GM18951 (cell line): ENCODE measurements at regions not wholly inside any gene's neighbourhood (a gene's known extent, or its start where the extent isn't known, plus 50 kb on each side); places are given as distances from the start of the nearest gene placed in this dataset.

Source experiments
- POLR2A ChIP-seq: IDR thresholded peaks from 4 replicates; pipeline ENCODE4 v1.6.1; 2011; ENCODE audit warnings: mild to moderate bottlenecking; ENCODE audit not compliant: insufficient read length, insufficient read depth; ENCODE audit errors: extremely low read depth
- in situ Hi-C: fragments of 300-500 bp; cut with MboI; formaldehyde crosslinking; loops from one replicate; pipeline ENCODE4 v1.12.0; 2022; ENCODE audit warnings: low sequenced_read_pairs, mixed read lengths, inconsistent platforms; ENCODE audit not compliant: unreplicated experiment

- in situ Hi-C loops, result no loop called here
- TF ChIP-seq POLR2A, result no peak
Measured at GRCh38 chr6:97563529-97563928, 280.5 kb upstream of the MMS22L start.

DNA sequence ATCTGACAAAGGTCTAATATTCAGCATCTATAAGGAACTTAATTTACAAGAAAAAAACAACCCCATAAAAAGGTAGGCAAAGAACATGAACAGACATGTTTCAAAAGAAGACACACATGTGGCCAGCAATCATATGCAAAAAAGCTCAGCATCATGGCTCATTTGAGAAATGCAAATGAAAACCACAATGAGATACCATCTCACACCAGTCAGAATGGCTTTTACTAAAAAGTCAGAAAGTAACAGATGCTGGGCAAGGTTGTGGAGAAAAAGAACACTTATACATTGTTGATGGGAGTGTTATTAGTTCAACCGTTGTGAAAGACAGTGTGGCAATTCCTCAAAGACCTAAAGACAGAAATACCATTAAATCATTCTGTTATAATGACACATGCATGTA, 289.9 kb upstream of the MMS22L start:
- TF ChIP-seq POLR2A, result no peak
- in situ Hi-C loops, result no loop called here

DNA sequence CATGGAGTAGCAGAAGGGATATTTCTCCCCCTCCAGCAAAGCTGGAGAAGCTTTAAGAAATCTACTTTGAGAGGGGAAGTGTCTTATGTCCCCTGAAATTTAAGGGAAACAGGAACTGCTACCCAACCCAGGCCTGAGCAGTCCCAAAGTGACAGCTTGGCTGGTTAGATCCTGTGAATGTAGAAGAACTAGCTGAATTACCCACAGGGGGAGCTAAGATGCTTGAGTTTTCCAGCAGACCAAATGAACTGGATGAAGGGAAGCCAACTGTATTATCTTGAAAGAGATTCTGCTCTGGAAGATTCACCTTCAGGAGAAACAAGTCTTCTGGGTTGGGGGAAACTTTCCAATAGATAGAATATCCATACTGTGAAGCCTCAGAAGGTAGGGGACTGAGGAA, 303.3 kb upstream of the MMS22L start:
- TF ChIP-seq POLR2A, result no peak
- in situ Hi-C loops, result no loop called here

DNA sequence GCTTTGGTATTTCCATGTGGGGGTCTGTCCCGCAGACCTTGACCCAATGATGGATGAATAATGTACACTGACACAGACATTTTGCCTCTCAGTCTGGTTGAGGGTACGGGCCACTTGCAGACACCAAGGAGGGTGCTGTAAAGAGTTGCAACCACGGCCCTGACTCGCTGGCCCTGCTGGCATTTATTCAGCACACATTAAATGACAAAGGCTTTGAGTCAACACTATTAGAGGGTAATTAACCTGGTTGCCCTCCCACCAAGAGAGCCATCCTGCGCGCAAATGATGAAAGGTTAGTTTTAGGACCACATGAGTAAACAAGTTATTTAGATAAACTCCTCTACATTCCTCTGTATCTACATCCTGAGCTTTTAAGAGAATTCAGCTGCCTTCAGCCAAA, 308.9 kb upstream of the MMS22L start:
- in situ Hi-C loops, result no loop called here
- no peak for TF ChIP-seq POLR2A

DNA sequence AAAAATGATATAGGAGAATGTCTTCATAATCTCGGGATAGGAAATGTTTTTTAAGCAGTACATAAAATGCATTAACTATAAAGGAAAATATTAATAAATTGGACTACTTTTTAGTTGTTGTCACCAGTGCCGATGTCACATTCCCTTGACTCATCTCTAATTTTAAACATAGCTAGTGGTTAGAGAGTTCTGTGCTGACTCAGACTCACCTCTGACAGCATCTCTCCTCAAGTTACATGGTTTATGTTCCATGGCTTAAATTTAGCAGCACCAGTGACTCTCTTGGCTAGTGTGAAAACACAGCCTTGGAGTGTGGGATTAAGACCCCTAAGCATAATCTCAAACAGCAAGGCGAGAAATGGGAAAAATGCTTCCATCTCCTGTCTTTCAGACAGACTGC, 311.8 kb upstream of the MMS22L start:
- no peak for TF ChIP-seq POLR2A
- in situ Hi-C loops, result no loop called here

GRCh38 chr6:97621111-97621510, 338.1 kb upstream of the MMS22L start:
- in situ Hi-C loops, result loop anchor here (10.0 kb wide), 1 partner anchor 276 kb away; no protein-coding TSS in a partner anchor

DNA sequence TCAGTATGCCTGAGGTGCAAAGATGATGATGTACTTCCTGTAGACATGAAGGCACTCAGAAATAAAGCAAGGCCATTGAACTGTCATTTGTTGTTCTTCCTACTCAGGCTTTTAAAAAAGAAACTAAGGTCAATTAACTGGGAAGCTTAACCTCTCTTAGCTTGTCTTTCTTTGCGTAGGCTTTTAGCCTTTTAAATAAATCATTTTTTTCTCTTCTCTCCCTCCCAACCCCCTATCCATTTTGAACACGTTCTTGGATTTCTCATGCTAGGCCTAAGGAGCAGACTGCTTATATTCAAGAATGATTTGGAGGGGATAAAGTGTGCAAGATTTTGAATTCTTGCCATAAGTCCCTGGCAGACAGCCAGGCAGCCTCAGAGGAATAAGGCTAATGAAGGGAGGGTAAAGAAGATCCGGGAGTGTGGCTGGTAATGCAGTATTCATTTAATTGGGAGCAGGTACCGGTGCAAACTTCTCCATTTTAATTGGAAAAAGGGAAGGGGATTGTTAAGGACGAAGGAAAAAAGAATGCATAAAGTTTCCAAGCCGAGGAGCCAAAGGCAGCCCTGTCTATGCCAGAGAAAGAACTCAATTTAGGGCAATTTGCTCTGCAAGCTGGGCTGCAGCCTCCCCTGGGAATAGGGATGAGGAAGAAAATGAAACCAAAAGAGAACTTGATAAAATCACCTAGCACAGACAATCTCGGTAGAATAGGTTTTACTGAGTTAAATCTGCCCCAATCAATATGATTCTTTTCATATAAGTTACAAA, 343.8 kb upstream of the MMS22L start:
- no peak for TF ChIP-seq POLR2A
- in situ Hi-C loops, result loop anchor here (10.0 kb wide), 1 partner anchor 282 kb away; no protein-coding TSS in a partner anchor

More at GRCh38 chr6:97621111-97621510, 338.1 kb upstream of the MMS22L start:
- no peak for TF ChIP-seq POLR2A

GRCh38 chr6:97629180-97629579, 346.2 kb upstream of the MMS22L start:
- in situ Hi-C loops, result loop anchor here (10.0 kb wide), 1 partner anchor 284 kb away; no protein-coding TSS in a partner anchor
- TF ChIP-seq POLR2A, result no peak

DNA sequence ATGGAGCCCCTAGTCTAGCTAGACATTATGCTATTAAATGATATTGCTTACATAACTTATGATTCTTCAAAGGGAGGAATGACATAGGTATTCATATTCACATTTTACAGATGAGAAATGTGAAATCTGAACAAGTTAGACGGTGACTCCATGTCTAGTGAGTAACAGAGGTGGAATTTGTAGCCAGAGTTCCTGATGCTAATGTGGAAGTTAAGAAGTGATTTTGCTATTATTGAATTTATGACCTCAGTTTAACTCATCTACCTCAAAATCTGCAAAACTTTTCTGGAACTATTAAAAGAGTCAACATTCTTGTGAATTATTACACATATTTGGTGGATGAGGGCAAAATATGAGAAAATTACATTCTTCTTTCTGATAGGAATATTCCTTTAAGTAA, 347.6 kb upstream of the MMS22L start:
- no peak for TF ChIP-seq POLR2A
- in situ Hi-C loops, result no loop called here

DNA sequence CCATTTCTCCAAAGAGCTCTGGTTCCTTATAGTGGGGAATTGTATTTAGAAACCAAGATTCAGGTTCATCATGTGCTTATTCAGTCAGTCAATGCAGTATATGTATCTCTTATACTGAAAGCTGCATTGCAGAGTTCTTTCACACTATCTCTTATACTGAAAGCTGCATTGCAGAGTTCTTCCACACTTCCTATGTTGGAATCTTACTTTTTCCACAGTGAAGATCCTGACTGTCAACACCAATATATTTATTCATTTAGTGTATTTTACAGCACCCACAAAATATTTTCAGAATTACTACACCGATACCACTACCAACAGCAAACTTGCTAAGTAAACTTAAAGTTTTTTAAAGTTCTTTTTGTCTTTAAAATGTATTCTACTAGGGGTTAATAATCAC, 349.3 kb upstream of the MMS22L start:
- no peak for TF ChIP-seq POLR2A
- in situ Hi-C loops, result no loop called here

- in situ Hi-C loops, result no loop called here
- TF ChIP-seq POLR2A, result no peak
Measured at GRCh38 chr6:97639702-97640101, 356.7 kb upstream of the MMS22L start.

GRCh38 chr6:97644353-97644752, 361.3 kb upstream of the MMS22L start:
- in situ Hi-C loops, result no loop called here
- no peak for TF ChIP-seq POLR2A

DNA sequence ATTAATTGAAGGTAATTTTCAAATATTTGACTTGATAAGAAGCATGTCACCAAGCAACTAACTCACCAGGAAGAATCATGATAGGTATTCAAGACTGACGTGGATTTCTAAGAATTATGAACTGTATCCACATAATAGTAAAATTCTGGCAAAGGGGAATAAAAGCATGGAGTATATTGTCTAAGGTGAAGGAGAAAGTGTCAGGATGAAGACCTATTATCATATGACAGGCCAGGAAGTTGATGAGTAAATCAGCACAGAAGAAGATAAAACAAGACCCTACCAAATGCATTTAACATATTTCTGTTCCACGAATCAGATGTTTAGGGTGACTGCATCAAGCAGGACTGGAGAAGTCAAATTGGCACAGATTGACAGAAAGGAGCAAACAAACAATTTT, 362.7 kb upstream of the MMS22L start:
- no peak for TF ChIP-seq POLR2A
- in situ Hi-C loops, result no loop called here

DNA sequence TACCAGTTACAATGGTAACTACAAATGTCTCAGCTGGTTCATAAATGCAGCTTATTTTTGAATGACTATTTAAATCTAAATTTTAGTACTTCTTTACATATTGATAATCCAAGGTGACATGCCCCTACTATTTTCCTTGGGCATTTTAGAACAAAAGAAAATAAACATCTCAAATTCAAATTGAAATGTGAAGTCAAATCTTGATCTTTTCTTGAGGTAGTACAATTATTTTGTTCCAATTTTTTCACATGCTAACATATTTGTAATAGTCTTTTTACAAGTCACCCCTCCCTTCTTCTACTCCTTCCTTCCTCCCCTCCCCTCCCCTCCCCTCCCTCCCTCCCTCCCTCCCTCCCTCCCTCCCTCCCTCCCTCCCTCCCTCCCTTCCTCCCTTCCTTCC, 370.1 kb upstream of the MMS22L start:
- in situ Hi-C loops, result no loop called here
- TF ChIP-seq POLR2A, result no peak
